ENCODE measurements at regions not wholly inside any gene's neighbourhood (a gene's known extent, or its start where the extent isn't known, plus 50 kb on each side); places are given as distances from the start of the nearest gene placed in this dataset.

- Histone ChIP-seq H3K4me1 (peaks cover 15% of the 10 kb centered on the region), H3K27ac (no peak overlapping the region), H3K9me3 (no peaks in the 10 kb centered on the region), H3K27me3 (ENCODE audit: low read depth) (peaks cover 38% of the 10 kb centered on the region), H3K4me3 (no peak overlapping the region), H3K36me3 (no peaks in the 10 kb centered on the region)
- TF ChIP-seq CTCF (IDR thresholded peaks at IDR 0.05): no peak
- intact Hi-C loops (cut with DNase I): no loop called here
- no peak for ATAC-seq
- no peak for DNase-seq
These were observed 98.3 kb upstream of the DIO3 start for GRCh38 chr14:101462726-101463565.

GRCh38 chr14:101463566-101464171 lies 97.6 kb upstream of the DIO3 start:
- no peak for DNase-seq
- no peaks in the 10 kb centered on the region for H3K36me3 ChIP-seq

GRCh38 chr14:101464310-101464983 lies 96.8 kb upstream of the DIO3 start:
- intact Hi-C loops (cut with DNase I): no loop called here
- H3K4me3 ChIP-seq: no peak overlapping the region
- H3K27me3 ChIP-seq (ENCODE audit: low read depth): peaks cover 23% of the 10 kb centered on the region
- no peak for DNase-seq
- no peaks in the 10 kb centered on the region for H3K36me3 ChIP-seq
- no peak for ATAC-seq
- H3K9me3 ChIP-seq: no peaks in the 10 kb centered on the region
- no peak overlapping the region for H3K27ac ChIP-seq
- peaks cover under 1% of the 10 kb centered on the region for H3K4me1 ChIP-seq
- no peak for TF ChIP-seq CTCF (IDR thresholded peaks at IDR 0.05)

More at GRCh38 chr14:101463566-101464171, 97.6 kb upstream of the DIO3 start:
- peaks cover 31% of the 10 kb centered on the region for H3K27me3 ChIP-seq (ENCODE audit: low read depth)
- no peak for ATAC-seq
- intact Hi-C loops (cut with DNase I): no loop called here
- TF ChIP-seq CTCF (IDR thresholded peaks at IDR 0.05): no peak
- no peaks in the 10 kb centered on the region for H3K9me3 ChIP-seq
- no peak overlapping the region for H3K4me3 ChIP-seq
- peaks cover 9% of the 10 kb centered on the region for H3K4me1 ChIP-seq
- no peak overlapping the region for H3K27ac ChIP-seq

GRCh38 chr14:101464984-101465794 lies 96.1 kb upstream of the DIO3 start:
- H3K4me3 ChIP-seq: no peak overlapping the region
- H3K4me1 ChIP-seq: no peaks in the 10 kb centered on the region
- H3K9me3 ChIP-seq: no peaks in the 10 kb centered on the region
- H3K36me3 ChIP-seq: no peaks in the 10 kb centered on the region
- no peak overlapping the region for H3K27ac ChIP-seq
- no peak for ATAC-seq
- intact Hi-C loops (cut with DNase I): no loop called here
- DNase-seq: no peak
- peaks cover 16% of the 10 kb centered on the region for H3K27me3 ChIP-seq (ENCODE audit: low read depth)
- TF ChIP-seq CTCF (IDR thresholded peaks at IDR 0.05): no peak

- H3K27me3 ChIP-seq (ENCODE audit: low read depth): peaks cover 9% of the 10 kb centered on the region
These were observed 95.4 kb upstream of the DIO3 start for GRCh38 chr14:101465795-101466448.

More at GRCh38 chr14:101465795-101466448, 95.4 kb upstream of the DIO3 start:
- Histone ChIP-seq H3K36me3 (no peaks in the 10 kb centered on the region), H3K4me3 (no peak overlapping the region), H3K9me3 (no peaks in the 10 kb centered on the region), H3K27ac (no peak overlapping the region), H3K4me1 (no peaks in the 10 kb centered on the region)
- TF ChIP-seq CTCF (IDR thresholded peaks at IDR 0.05): no peak
- ATAC-seq: no peak
- no peak for DNase-seq
- intact Hi-C loops (cut with DNase I): no loop called here

Measured in lower lobe of right lung (tissue), 2 donors.